NCI-H1694 (cell line): ENCODE measurements at regions not wholly inside any gene's neighbourhood (a gene's known extent, or its start where the extent isn't known, plus 50 kb on each side); places are given as distances from the start of the nearest gene placed in this dataset.

ENCODE experiments used
- DNase-seq: peaks from one replicate; lab custom pipeline; 2025; lab: John Stamatoyannopoulos, UW

DNA sequence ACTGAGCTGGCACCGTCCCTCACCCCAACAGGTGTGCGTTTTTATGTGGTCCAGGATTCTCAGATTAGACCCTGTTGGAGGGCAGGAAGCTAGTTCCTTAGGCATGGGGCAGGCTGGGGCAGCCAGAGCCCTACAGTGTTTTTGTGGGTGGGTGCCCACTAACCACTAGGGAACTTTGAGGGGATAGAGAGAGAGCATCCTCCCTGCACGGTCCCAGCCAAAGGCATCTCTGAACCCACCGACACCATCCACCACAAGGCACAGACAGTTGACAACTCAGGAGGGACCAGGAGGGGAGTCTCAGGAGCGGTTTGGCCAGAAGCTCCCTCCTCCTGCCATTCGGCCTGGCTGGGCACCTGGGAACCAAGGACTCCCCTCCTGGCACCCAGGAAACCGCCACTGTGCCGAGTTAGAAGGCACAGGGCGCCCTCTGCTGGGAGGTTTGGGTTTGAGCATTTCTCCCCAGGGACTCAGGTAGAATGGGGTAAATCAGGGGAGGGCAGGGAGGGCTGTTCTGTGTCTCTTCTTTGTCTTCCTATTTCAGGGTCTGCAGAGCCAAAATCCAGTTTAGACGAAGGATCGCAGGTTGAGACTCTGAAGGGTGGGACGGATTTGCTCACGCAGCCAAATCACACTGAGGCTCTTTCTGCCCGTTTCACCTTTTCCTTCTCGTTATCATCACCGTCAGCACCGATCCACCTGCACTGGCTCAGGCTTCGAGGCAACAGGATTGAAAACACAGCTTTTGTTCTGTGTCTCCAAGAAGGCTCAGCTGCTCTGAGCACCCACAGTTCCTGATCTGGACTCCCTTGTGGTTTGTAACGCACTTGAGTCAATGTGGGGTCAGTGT, 84.8 kb upstream of the COL13A1 start:
- peak; percentile 52 for DNase-seq

DNA sequence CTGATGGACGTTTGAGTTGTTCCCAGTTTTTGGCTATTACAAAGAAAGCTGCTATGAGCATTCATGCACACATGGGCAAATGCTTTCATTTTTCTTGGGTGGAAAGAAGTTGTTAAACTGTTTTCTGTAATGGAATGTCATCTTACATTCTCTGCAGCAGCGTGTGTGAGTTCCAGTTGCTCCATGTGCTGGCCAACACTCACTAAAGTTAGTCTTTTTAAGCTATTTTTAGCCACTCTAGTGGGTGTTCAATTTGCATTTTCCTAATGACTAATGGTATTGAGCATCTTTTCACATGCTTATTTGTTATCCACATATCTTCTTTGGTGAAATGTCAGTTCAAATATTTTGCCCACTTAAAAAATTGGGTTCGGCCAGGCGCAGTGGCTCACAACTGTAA, 82.8 kb upstream of the COL13A1 start:
- DNase-seq = no peak

GRCh38 chr10:69721690-69722310, 79.9 kb upstream of the COL13A1 start:
- DNase-seq = no peak

GRCh38 chr10:69723653-69724052, 78.1 kb upstream of the COL13A1 start:
- no peak for DNase-seq

GRCh38 chr10:69726850-69727249, 74.9 kb upstream of the COL13A1 start:
- DNase-seq = no peak

DNA sequence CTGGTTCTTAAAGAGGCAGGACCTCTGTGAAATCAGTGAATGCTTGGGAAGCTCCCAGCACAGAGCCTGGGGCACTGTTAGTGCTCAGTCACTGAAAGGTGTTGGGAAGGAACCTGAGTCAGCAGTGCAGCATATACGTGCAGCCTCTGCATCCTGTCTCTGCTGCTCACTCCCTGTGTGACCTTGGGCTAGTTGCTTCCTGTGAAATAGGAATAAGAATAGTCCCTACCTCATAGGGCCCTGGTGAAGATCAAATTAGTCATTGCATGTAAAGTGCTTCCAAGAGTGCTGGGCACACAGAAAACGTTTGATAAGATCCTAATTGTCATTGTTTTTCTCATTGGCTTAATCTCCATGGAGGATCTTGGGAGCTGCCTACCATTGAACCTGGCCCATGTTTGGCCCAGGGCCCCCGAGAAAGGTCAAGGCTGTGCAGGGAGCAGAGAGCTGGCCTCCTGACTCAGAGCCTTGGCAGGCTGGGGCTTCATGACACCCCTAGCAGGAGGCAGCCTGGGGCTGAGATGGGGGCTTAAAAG, 73.3 kb upstream of the COL13A1 start:
- no peak for DNase-seq

- no peak for DNase-seq
These were observed 72.2 kb upstream of the COL13A1 start for GRCh38 chr10:69729326-69730048.

- DNase-seq = no peak
These were observed 71.2 kb upstream of the COL13A1 start for GRCh38 chr10:69730251-69731156.

GRCh38 chr10:69731184-69731583, 70.5 kb upstream of the COL13A1 start:
- DNase-seq = no peak

DNA sequence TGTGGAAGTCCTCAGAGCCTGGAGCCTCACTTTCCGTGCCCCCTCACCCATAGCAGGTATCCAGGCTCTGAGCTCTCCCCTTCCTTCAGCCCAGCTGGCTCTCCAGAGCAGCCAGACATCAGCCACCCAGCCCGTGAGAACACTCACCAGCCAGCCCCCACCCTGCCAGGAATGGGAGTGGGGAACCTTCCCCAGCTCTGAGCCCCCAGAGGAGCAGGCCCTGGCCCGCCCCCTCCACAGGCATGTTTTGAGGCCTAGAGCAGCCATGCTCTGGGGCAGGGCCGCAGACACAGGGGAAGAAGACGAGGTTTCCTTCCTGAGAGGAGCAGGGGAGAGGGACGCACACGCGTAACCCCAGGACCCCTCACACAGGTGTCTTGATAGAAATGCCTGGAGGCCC, 70.0 kb upstream of the COL13A1 start:
- DNase-seq = no peak

DNA sequence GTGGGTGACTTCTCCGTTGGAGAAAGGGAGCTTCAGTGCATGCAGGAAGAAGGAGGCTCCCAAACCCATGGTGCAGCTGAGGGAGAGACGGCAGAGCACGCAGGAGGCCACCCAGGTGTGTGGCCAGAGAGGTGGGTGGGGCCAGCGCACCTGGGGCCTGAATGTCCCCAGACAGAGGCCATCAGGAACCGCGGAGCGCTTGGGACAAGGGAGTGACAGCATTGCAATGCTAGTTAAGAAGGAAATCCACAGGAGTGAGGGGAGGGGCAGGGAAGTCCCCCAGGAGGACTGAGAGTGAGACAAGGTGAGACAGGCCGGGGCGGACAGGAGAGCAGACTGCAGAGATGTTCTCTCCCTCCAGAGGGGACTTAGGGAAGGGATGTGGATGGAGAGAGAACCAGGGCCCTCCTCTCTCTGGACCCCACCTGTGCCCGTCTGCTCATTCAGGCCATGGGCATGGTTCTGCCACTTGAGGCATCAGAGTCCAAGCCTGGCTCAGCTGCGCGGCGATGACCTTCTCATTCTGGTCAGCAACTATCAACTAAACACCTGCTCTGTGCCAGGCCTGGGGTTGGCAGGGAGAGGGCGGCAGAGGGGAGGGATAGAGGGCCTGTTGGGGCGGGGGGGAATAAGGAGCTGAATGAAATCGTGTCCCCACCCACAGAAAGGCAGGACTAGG, 69.4 kb upstream of the COL13A1 start:
- DNase-seq = no peak

- DNase-seq = no peak
These were observed 68.9 kb upstream of the COL13A1 start for GRCh38 chr10:69732826-69733150.

DNA sequence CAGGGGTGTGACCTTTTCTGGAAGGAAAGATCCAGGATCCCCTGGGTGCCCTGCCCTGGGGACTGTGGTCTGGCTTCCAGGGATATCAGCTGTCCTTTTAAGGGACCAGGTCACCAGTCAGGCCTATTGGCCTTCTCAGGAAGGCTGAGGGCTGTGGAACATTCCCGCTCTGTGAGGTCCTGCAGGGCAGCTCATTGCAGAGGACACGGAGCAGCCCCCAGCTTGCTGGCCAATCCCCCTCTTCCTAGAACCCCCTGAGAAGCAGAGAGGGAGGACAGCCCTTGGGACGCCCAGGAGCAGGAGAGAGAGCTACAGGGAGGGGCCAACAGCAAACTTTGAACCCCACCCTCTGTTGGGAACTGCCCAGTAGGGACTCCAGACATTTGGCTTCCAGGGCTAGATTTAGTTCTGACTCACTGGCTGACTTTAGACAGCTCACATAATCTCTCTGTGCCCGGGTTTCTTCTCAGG, 67.9 kb upstream of the COL13A1 start:
- no peak for DNase-seq

GRCh38 chr10:69734416-69734796, 67.3 kb upstream of the COL13A1 start:
- DNase-seq = no peak

GRCh38 chr10:69734797-69735468, 66.8 kb upstream of the COL13A1 start:
- no peak for DNase-seq

DNA sequence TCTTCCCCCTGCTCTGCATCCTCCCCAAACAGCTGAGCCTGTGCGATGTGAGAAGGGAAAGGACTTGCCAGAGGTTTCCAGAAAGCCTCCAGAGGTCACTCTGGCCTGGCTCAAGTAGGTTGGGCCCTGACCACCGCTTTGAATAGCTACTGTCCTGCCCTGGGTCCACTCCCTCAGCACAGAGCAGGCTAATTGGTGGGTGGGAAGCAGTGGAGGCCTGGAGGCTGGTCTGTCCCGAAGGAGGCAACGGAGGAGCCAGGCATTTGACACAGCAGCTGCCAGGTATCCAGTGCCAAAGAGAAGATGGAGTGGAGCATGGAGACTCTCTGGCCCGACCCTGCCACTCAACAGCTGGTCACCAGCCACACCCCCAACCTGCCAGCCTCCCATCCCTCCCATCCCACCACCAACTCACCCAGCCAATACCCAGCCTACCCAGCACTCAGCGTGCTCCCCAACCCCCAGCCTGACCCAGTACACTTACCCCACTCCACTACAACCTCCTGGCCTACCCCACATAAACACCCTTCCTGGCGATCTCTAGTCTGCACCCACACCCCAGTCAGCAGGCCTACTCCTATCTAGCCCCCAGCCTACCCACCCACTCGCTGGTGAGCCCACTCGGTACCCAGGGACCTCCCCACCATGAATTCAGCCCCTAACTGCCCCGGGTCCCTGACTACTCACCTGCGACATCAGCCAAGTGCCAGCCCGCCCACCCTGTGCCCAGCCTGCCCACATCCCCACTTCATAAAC, 64.6 kb upstream of the COL13A1 start:
- no peak for DNase-seq

GRCh38 chr10:69738071-69738470, 63.6 kb upstream of the COL13A1 start:
- no peak for DNase-seq

- DNase-seq = no peak
These were observed 62.8 kb upstream of the COL13A1 start for GRCh38 chr10:69738858-69739435.

GRCh38 chr10:69739634-69740033, 62.1 kb upstream of the COL13A1 start:
- DNase-seq = no peak
